Gastrocnemius medialis (tissue), 4 donors: ENCODE measurements at regions not wholly inside any gene's neighbourhood (a gene's known extent, or its start where the extent isn't known, plus 50 kb on each side); places are given as distances from the start of the nearest gene placed in this dataset.

ENCODE experiments used
- ATAC-seq, 2 donors: fragments of 150-250 bp; one replicate each; pipeline ENCODE4 v1.9.1; 2016
- DNase-seq, 2 donors: peaks; one replicate each; pipeline ENCODE4 v3.0.0-alpha.2; 2019
- H3K27ac ChIP-seq, 4 donors: fragments of 200-600 bp; sonication (generic); 1 replicate in 1 of 4; 2 replicates in 3 of 4; pipeline ENCODE4 v1.5.1; 2016 to 2018; ENCODE audit warnings: mild to moderate bottlenecking in 2 of 4, moderate library complexity in 1 of 4
- H3K27me3 ChIP-seq, 3 donors: fragments of 200-600 bp; sonication (generic) in 2 of 3; 1 replicate in 1 of 3; 2 replicates in 2 of 3; pipeline versions ENCODE4 v1.5.1 to v1.6.0; 2016 to 2019; ENCODE audit warnings: mild to moderate bottlenecking in 1 of 3, moderate library complexity in 1 of 3
- H3K36me3 ChIP-seq, 2 donors: fragments of 200-600 bp; sonication (generic) in 1 of 2; one replicate each; pipeline ENCODE4 v1.5.1; 2017 to 2018
- H3K4me1 ChIP-seq, 2 donors: fragments of 200-600 bp; sonication (generic) in 1 of 2; one replicate each; pipeline ENCODE4 v1.5.1; 2016 to 2017; ENCODE audit warnings: mild to moderate bottlenecking in 2 of 2
- H3K4me3 ChIP-seq, 4 donors: fragments of 200-600 bp; sonication (generic) in 3 of 4; 1 replicate in 1 of 4; 2 replicates in 3 of 4; pipeline ENCODE4 v1.5.1; 2016 to 2019; ENCODE audit warnings: mild to moderate bottlenecking in 2 of 4
- H3K9me3 ChIP-seq, 3 donors: fragments of 200-600 bp; sonication (generic) in 2 of 3; 1 replicate in 1 of 3; 2 replicates in 2 of 3; pipeline ENCODE4 v1.5.1; 2016 to 2019
- CTCF ChIP-seq, 5 experiments: fragments of 450-650 bp in 3 of 5; fragments of 200-600 bp in 2 of 5; sonication (generic) in 2 of 5; IDR thresholded peaks in 4 of 5; conservative IDR thresholded peaks in 1 of 5; 1 replicate in 4 of 5; 2 replicates in 1 of 5; pipeline ENCODE4 v1.5.1; 2016 to 2019; ENCODE audit warnings: antibody characterized with exemption in 5 of 5, mild to moderate bottlenecking in 3 of 5, moderate library complexity in 3 of 5
- POLR2A ChIP-seq, 2 donors: fragments of 450-650 bp; IDR thresholded peaks; one replicate each; pipeline ENCODE4 v1.6.1; 2017; ENCODE audit warnings: antibody characterized with exemption in 2 of 2, mild to moderate bottlenecking in 2 of 2, moderate library complexity in 2 of 2
- in situ Hi-C, 4 donors: fragments of 200-750 bp; cut with MboI; loops; one replicate each; pipeline versions ENCODE4 v1.15.0 to v1.8.0; 2017; ENCODE audit warnings: low sequenced_read_pairs in 4 of 4
- intact Hi-C: fragments of 100-400 bp; cut with DNase I; formaldehyde crosslinking; loops from one replicate; pipeline ENCODE4 v1.15.1; 2023; ENCODE audit warnings: low total_unique reads

- Histone ChIP-seq H3K9me3 (peaks cover 0 to 2% (median under 1%) of the 10 kb centered on the region in 3 donors), H3K4me3 (no peak overlapping the region), H3K4me1 (no peaks in the 10 kb centered on the region), H3K36me3 (no peaks in the 10 kb centered on the region), H3K27ac (no peak overlapping the region), H3K27me3 (peaks cover 0 to 1% (median 0%) of the 10 kb centered on the region in 3 donors)
- no peak for DNase-seq
- no peak for TF ChIP-seq CTCF (IDR thresholded peaks at IDR 0.05 in 4 of 5, conservative IDR thresholded peaks at IDR 0.05 in 1 of 5)
- no peak for TF ChIP-seq POLR2A (IDR thresholded peaks at IDR 0.05)
- ATAC-seq, result no peak
- intact Hi-C loops (no loop called here), in situ Hi-C loops (no loop called here)
Measured at GRCh38 chr9:113724202-113724601, 151.9 kb upstream of the ZNF618 start.

- TF ChIP-seq CTCF (IDR thresholded peaks at IDR 0.05 in 4 of 5, conservative IDR thresholded peaks at IDR 0.05 in 1 of 5) (no peak), POLR2A (IDR thresholded peaks at IDR 0.05) (no peak)
- peaks cover 0 to 3% (median 0%) of the 10 kb centered on the region in 3 donors for H3K27me3 ChIP-seq
- intact Hi-C loops (no loop called here), in situ Hi-C loops (no loop called here)
- no peak overlapping the region for H3K4me3 ChIP-seq
- DNase-seq, result no peak
- no peak overlapping the region for H3K27ac ChIP-seq
- H3K9me3 ChIP-seq, result peaks cover 0 to 16% (median 2%) of the 10 kb centered on the region in 3 donors
- H3K36me3 ChIP-seq, result no peaks in the 10 kb centered on the region
- H3K4me1 ChIP-seq, result no peaks in the 10 kb centered on the region
- no peak for ATAC-seq
Measured at GRCh38 chr9:113728989-113729388, 147.1 kb upstream of the ZNF618 start.

- in situ Hi-C loops (no loop called here), intact Hi-C loops (no loop called here)
- H3K36me3 ChIP-seq, result no peaks in the 10 kb centered on the region
- no peak overlapping the region for H3K27ac ChIP-seq
- no peaks in the 10 kb centered on the region for H3K4me1 ChIP-seq
- TF ChIP-seq CTCF (IDR thresholded peaks at IDR 0.05 in 4 of 5, conservative IDR thresholded peaks at IDR 0.05 in 1 of 5), result no peak
- TF ChIP-seq POLR2A (IDR thresholded peaks at IDR 0.05), result no peak
- no peaks in the 10 kb centered on the region for H3K27me3 ChIP-seq
- ATAC-seq (no peak), DNase-seq (no peak)
- peaks cover 0 to 9% (median 0%) of the 10 kb centered on the region in 3 donors for H3K9me3 ChIP-seq
- no peak overlapping the region for H3K4me3 ChIP-seq
Measured at GRCh38 chr9:113734826-113735225, 141.3 kb upstream of the ZNF618 start.

- H3K27ac ChIP-seq, result no peak overlapping the region
Measured at GRCh38 chr9:113737517-113738271, 138.4 kb upstream of the ZNF618 start.

More at GRCh38 chr9:113737517-113738271, 138.4 kb upstream of the ZNF618 start:
- no peak for TF ChIP-seq POLR2A (IDR thresholded peaks at IDR 0.05)
- peak in 4 of 5 experiments; percentile 4 to 49 (median 40) for TF ChIP-seq CTCF (IDR thresholded peaks at IDR 0.05 in 4 of 5, conservative IDR thresholded peaks at IDR 0.05 in 1 of 5)
- no peak for DNase-seq
- intact Hi-C loops, result no loop called here
- in situ Hi-C loops, result no loop called here
- no peak overlapping the region for H3K4me3 ChIP-seq
- no peaks in the 10 kb centered on the region for H3K9me3 ChIP-seq
- H3K36me3 ChIP-seq, result no peaks in the 10 kb centered on the region
- no peak for ATAC-seq
- no peaks in the 10 kb centered on the region for H3K4me1 ChIP-seq
- H3K27me3 ChIP-seq, result peaks cover 0 to 4% (median 0%) of the 10 kb centered on the region in 3 donors
